RWPE1 (cell line): ENCODE measurements at regions not wholly inside any gene's neighbourhood (a gene's known extent, or its start where the extent isn't known, plus 50 kb on each side); places are given as distances from the start of the nearest gene placed in this dataset.

Experiments used
- CTCF ChIA-PET: fragments of 350-600 bp; sonication (Branson Sonifier 250); formaldehyde crosslinking; extraction: SDS; loops from one replicate; lab custom pipeline; 2021; lab: Yijun Ruan, JAX
- POLR2A ChIA-PET: fragments of 400-600 bp; formaldehyde crosslinking; extraction: SDS; loops from one replicate; lab custom pipeline; 2020; ENCODE audit warnings: antibody characterized with exemption; ENCODE audit not compliant: low non-redundant PET; lab: Yijun Ruan, JAX
- DNase-seq: peaks from one replicate; pipeline ENCODE4 v3.0.0; 2012; ENCODE audit warnings: low spot score
- H3K27ac ChIP-seq: fragments of 450-650 bp; 2 replicates; pipeline ENCODE4 v1.5.1; 2017
- CTCF ChIP-seq: fragments of 450-650 bp; conservative IDR thresholded peaks from 2 replicates; pipeline ENCODE4 v1.5.1; 2017; ENCODE audit warnings: low read depth, mild to moderate bottlenecking

- CTCF ChIA-PET = no interaction called here
- no peak for TF ChIP-seq CTCF
- no peak overlapping the region for H3K27ac ChIP-seq
- POLR2A ChIA-PET = no interaction called here
- DNase-seq = peak; percentile 13
These were observed 170.9 kb upstream of the MAGI2 start for GRCh38 chr7:79624336-79624735.

- ChIA-PET POLR2A (no interaction called here), CTCF (interaction anchor here (0.6 kb wide), 2 partner anchors 75 to 231 kb away, joined by 5 read pairs; no protein-coding TSS in a partner anchor)
- H3K27ac ChIP-seq = no peak overlapping the region
- DNase-seq = peak; percentile 13
- TF ChIP-seq CTCF = no peak
These were observed 169.3 kb upstream of the MAGI2 start for GRCh38 chr7:79622781-79623180.

GRCh38 chr7:79620291-79620690 lies 166.8 kb upstream of the MAGI2 start:
- POLR2A ChIA-PET = no interaction called here
- TF ChIP-seq CTCF = no peak
- CTCF ChIA-PET = interaction anchor here (0.6 kb wide), 2 partner anchors 32 to 40 kb away, joined by 3 to 7 read pairs; no protein-coding TSS in a partner anchor
- no peak for DNase-seq
- no peak overlapping the region for H3K27ac ChIP-seq

GRCh38 chr7:79619216-79619615 lies 165.7 kb upstream of the MAGI2 start:
- H3K27ac ChIP-seq = no peak overlapping the region
- POLR2A ChIA-PET = no interaction called here
- no peak for TF ChIP-seq CTCF
- CTCF ChIA-PET = interaction anchor here (0.6 kb wide), 2 partner anchors 20 to 186 kb away, joined by 3 to 5 read pairs; no protein-coding TSS in a partner anchor
- DNase-seq = no peak

GRCh38 chr7:79615871-79616640 lies 162.6 kb upstream of the MAGI2 start:
- no peak for TF ChIP-seq CTCF
- CTCF ChIA-PET = interaction anchor here (0.7 kb wide), 1 partner anchor 20 kb away, joined by 3 read pairs; no protein-coding TSS in a partner anchor
- POLR2A ChIA-PET = no interaction called here
- DNase-seq = no peak
- H3K27ac ChIP-seq = no peak overlapping the region

- ChIA-PET POLR2A (no interaction called here), CTCF (no interaction called here)
- H3K27ac ChIP-seq = no peak overlapping the region
- no peak for TF ChIP-seq CTCF
- DNase-seq = no peak
These were observed 162.0 kb upstream of the MAGI2 start for GRCh38 chr7:79615466-79615865.
